ENCODE measurements at regions not wholly inside any gene's neighbourhood (a gene's known extent, or its start where the extent isn't known, plus 50 kb on each side); places are given as distances from the start of the nearest gene placed in this dataset. TPM values are rescaled to one million over a fixed set of nuclear protein-coding genes. Genes with fewer than 3 reads are reported as not detected.

DNA sequence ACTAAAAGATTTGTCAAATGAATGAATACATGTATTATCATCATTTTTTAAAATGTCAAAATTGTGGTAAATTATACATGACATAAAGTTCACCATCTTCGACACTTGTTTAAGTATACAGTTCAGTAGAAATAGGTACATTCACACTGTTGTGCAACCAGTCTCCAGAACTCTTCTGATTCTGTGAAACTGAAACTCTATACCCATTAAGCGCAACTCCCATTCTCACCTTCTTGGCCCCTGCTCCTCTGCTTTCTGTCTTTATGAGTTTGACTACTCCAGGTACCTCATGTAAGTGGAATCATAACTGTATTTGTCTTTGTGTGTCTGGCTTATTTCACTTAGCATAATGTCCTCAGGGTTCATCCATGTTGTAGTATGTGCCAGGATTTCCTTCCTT lies 50.1 kb upstream of the KBTBD8 start (continued):
- no peak for TF ChIP-seq ZC3H11A (IDR thresholded peaks at IDR 0.05; ENCODE audit: low read depth, low read length)
- TF ChIP-seq ZNF277 (CRISPR knock-in tag; IDR thresholded peaks at IDR 0.05; ENCODE audit: borderline replicate concordance): no peak
- no peak for TF ChIP-seq MEIS2 (IDR thresholded peaks at IDR 0.05; ENCODE audit: partially characterized antibody)

Small RNA genes in the stretch of these regions (small RNA-seq; reads per million reads assigned to genes)
- not detected for gene RPL21P41
